NCI-H1436 treated with DMSO at 0.1 percent for 48 hours (cell line): ENCODE measurements at regions not wholly inside any gene's neighbourhood (a gene's known extent, or its start where the extent isn't known, plus 50 kb on each side); places are given as distances from the start of the nearest gene placed in this dataset.

ENCODE experiments used
- DNase-seq: peaks from one replicate; lab custom pipeline; 2025; lab: John Stamatoyannopoulos, UW

DNA sequence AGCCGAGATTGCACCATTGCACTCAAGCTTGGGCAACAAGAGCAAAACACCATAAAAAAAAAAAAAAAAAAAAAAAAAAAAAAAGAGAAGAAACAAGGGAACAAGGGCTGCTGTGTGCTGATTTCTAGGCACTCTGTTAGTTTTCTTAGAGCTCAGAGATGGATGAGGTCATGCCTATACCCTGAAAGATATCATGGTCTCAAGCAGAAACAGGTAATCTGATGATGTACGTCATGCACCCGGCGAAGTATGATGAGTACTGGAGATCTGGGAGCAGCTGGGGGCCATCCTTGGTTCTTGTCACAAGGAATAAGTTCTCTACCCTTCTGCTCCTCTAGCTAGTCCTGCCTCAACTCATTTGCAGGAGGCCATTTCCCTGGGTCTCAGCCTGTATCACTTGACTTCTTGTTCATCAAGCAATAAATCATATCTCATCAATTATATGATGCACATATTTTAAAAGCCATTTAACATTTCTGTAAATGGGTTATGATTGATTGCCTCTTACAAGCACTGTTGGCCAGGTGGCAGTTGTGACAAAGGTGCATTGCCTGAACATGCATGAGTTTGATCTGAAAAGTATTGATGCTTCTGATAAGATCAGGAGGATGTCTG is 517.2 kb downstream of the DHX35 start:
- DNase-seq = no peak

DNA sequence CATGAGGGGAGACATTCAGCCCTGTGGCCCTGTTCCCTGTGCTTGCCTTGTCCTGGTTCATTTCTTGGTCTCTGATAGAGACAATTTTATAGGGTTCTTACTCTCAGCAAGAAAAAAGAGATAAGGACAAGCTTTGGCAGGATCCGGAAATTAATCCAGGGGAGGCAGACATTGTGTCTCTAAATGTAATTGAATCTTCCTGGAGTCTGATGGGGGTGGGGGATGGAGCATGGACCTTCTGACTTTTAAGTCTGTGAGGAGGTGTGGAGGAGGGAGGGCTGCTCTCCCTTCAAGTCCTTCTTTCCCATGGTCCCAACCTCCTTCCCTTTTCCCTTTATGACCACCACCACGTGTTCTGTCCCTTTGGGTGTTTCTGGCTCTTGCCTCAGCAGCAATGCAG is 512.7 kb downstream of the DHX35 start:
- DNase-seq = no peak

DNA sequence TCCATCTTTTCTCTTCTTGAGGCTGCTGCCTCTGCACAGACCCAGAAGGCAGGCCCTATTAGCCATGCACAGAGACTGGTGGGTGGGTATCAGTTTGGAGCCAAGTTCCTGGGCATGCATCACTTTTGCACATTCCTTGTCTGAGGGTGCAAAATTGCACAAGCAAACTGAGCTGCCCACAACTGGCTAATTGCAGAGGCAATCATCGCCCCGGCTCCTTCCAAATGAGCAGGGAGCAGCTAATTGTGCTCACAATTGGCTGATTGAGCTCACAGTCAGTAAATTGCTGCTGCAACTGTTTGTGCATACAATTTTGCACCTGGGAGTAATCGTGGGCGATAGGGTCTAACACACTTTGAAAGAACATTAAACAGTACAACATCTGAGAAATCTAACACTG is 511.4 kb downstream of the DHX35 start:
- DNase-seq = no peak

GRCh38 chr20:39468703-39469102 is 506.6 kb downstream of the DHX35 start:
- no peak for DNase-seq

GRCh38 chr20:39464238-39464637 is 502.1 kb downstream of the DHX35 start:
- no peak for DNase-seq

GRCh38 chr20:39462416-39462945 is 500.3 kb downstream of the DHX35 start:
- DNase-seq = no peak

- no peak for DNase-seq
These were observed 496.3 kb downstream of the DHX35 start for GRCh38 chr20:39458452-39458851.

DNA sequence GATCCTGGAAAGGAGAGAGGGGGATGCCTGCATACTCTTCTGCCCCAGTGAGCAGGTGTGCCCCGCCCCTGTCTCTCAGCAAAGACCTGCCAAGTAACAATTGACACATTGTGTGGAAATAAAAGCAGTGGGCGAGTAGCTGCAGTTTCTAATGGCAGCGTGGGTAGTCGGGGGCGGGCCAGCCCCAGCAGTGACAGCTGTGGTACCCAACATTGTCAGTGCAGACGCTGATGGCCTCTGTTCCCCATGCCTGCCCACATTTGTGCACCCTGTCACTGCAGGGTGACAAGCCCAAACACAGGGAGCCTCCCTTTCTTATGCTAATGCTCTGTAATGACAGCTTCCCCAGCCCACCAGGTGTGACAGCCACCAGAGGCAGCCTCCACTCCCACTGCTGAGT is 491.7 kb downstream of the DHX35 start:
- no peak for DNase-seq

- no peak for DNase-seq
These were observed 490.6 kb downstream of the DHX35 start for GRCh38 chr20:39452583-39453340.

GRCh38 chr20:39451386-39451785 is 489.2 kb downstream of the DHX35 start:
- no peak for DNase-seq

DNA sequence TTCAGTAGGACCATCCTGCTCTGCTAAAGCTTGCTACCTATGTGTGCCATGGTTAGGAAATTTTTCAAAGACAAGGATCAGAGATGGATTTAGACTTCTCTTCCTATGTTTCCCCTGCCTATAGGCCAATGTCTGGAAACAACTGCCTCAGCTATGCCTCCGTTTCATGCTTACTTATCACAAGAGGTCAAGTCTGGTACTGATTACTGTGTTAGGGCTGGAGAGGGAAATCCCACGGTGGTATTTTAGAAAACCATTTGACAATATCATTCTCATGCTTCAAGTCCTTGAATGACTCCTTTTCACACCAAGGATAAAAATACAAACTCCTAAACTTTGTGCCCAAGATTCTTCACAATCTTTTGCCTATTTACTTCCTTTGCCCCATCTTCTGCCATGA is 484.3 kb downstream of the DHX35 start:
- no peak for DNase-seq

GRCh38 chr20:39445095-39445494 is 483.0 kb downstream of the DHX35 start:
- DNase-seq = no peak

- DNase-seq = no peak
These were observed 471.3 kb downstream of the DHX35 start for GRCh38 chr20:39433466-39433865.

- no peak for DNase-seq
These were observed 469.1 kb downstream of the DHX35 start for GRCh38 chr20:39431091-39431880.

- DNase-seq = no peak
These were observed 467.6 kb downstream of the DHX35 start for GRCh38 chr20:39429726-39430125.

DNA sequence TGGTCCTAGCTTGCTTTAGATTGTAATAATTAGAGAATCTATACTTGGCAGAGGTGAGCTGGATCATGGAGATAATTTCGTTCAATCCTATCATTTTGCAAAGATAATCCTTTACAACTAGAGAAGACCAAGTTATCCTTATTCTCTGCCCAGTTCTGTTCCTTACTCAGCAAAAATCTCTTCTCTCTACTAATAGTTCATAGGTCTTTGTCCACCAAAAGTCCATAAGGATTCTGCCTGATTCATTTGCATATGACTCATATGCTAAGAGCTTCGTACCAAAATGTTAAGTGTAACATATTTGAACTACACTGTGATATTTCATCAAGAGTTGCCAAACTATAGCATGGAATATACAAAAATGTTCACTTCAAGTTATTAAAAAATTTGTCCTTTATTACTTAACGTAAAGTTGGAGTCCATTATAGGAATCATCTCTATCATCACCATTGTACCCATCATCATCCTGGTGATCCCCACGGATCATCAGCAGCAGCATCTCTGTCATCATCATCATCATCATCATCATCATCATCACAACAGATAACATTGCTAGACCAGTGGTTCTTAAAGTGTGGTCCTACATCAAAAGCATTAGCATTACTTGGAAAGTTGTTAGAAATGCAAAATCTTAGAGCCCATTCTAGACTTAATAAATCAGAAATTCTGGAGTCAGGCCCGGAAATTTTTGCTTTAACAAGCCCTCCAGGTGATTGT is 463.0 kb downstream of the DHX35 start:
- DNase-seq = no peak

- no peak for DNase-seq
These were observed 459.5 kb downstream of the DHX35 start for GRCh38 chr20:39421571-39422105.

GRCh38 chr20:39412091-39412490 is 449.9 kb downstream of the DHX35 start:
- DNase-seq = no peak

GRCh38 chr20:39399463-39399862 is 437.3 kb downstream of the DHX35 start:
- no peak for DNase-seq

DNA sequence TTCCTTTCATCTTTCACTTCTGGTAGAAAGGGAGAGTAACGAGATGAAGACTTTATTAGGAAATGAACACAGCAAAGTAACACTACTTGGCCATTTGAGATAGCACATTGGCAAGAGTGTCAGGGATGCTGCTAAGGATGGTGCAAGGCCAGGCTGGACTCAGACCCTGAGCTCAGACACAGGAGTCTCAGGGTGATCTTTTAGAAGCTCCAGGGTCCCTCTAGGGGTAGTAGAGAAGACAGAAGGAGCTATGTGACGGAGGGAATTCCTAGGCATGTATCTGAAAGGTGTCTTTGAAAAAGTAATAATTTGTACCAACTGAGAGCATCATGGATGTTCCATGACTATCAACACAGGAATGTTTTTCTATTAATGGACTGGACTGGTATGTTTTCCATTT is 436.5 kb downstream of the DHX35 start:
- DNase-seq = no peak

- DNase-seq = no peak
These were observed 435.5 kb downstream of the DHX35 start for GRCh38 chr20:39397646-39398045.
